ENCODE measurements at regions not wholly inside any gene's neighbourhood (a gene's known extent, or its start where the extent isn't known, plus 50 kb on each side); places are given as distances from the start of the nearest gene placed in this dataset.

GRCh38 chr4:20326460-20326859, 74.8 kb downstream of the SLIT2 start:
- no peak for TF ChIP-seq CTCF (IDR thresholded peaks at IDR 0.05)
- no peak for TF ChIP-seq POLR2A (IDR thresholded peaks at IDR 0.05)
- intact Hi-C loops (cut with DNase I), result no loop called here
- no peak for ATAC-seq

DNA sequence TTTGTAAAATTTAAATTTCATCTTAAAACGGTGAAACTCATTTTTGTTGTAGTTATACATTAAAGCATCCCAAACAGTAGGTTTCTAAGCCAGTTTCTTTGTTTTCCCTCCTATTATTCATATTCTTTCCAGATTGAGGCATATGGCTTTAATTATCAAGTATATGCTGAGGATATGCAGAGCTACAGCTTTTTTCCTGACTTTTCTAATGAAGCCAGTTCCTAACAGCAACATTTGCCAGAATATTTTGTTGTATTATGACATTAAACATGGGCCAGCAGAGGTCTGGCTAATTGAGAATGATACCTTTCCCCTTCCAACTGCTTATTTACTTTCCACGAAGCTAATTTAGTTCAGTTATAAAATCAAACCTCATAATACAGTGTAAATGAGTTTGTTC, 75.3 kb downstream of the SLIT2 start:
- ATAC-seq, result no peak
- Histone ChIP-seq H3K4me1 (no peaks in the 10 kb centered on the region), H3K9me3 (no peaks in the 10 kb centered on the region), H3K27me3 (no peaks in the 10 kb centered on the region), H3K27ac (no peak overlapping the region), H3K36me3 (replicated peaks in 1 of 2; ENCODE audit: insufficient read depth in 1 of 2, low read depth in 2 of 2) (no peaks in the 10 kb centered on the region), H3K4me3 (no peak overlapping the region)
- 36 to 54% methylated on average over 2 of the region's 2 CpGs for WGBS, 2 donors
- no peak for DNase-seq
- TF ChIP-seq POLR2A (IDR thresholded peaks at IDR 0.05), result no peak
- TF ChIP-seq CTCF (IDR thresholded peaks at IDR 0.05), result no peak
- intact Hi-C loops (cut with DNase I), result no loop called here

More at GRCh38 chr4:20326460-20326859, 74.8 kb downstream of the SLIT2 start:
- WGBS, 2 donors, result 61 to 80% methylated on average over 1 of the region's 1 CpG
- Histone ChIP-seq H3K4me3 (no peak overlapping the region), H3K9me3 (no peaks in the 10 kb centered on the region), H3K27me3 (no peaks in the 10 kb centered on the region), H3K27ac (no peak overlapping the region), H3K4me1 (no peaks in the 10 kb centered on the region), H3K36me3 (replicated peaks in 1 of 2; ENCODE audit: insufficient read depth in 1 of 2, low read depth in 2 of 2) (no peaks in the 10 kb centered on the region)
- no peak for DNase-seq

- 71 to 87% methylated on average over 2 of the region's 2 CpGs for WGBS, 2 donors
Measured at GRCh38 chr4:20327808-20328207, 76.1 kb downstream of the SLIT2 start.

GRCh38 chr4:20331642-20332041, 79.9 kb downstream of the SLIT2 start:
- TF ChIP-seq CTCF (IDR thresholded peaks at IDR 0.05), result no peak
- no peak for TF ChIP-seq POLR2A (IDR thresholded peaks at IDR 0.05)
- DNase-seq, result no peak
- intact Hi-C loops (cut with DNase I), result no loop called here
- Histone ChIP-seq H3K36me3 (replicated peaks in 1 of 2; ENCODE audit: insufficient read depth in 1 of 2, low read depth in 2 of 2) (no peaks in the 10 kb centered on the region), H3K4me1 (no peaks in the 10 kb centered on the region), H3K9me3 (no peaks in the 10 kb centered on the region), H3K4me3 (no peak overlapping the region), H3K27me3 (no peaks in the 10 kb centered on the region), H3K27ac (no peak overlapping the region)
- ATAC-seq, result no peak
- 66 to 82% methylated on average over 1 of the region's 1 CpG for WGBS, 2 donors

More at GRCh38 chr4:20327808-20328207, 76.1 kb downstream of the SLIT2 start:
- Histone ChIP-seq H3K27me3 (no peaks in the 10 kb centered on the region), H3K4me1 (no peaks in the 10 kb centered on the region), H3K36me3 (replicated peaks in 1 of 2; ENCODE audit: insufficient read depth in 1 of 2, low read depth in 2 of 2) (no peaks in the 10 kb centered on the region), H3K9me3 (no peaks in the 10 kb centered on the region), H3K4me3 (no peak overlapping the region), H3K27ac (no peak overlapping the region)
- intact Hi-C loops (cut with DNase I), result no loop called here
- DNase-seq, result no peak
- ATAC-seq, result no peak
- TF ChIP-seq POLR2A (IDR thresholded peaks at IDR 0.05) (no peak), CTCF (IDR thresholded peaks at IDR 0.05) (no peak)

DNA sequence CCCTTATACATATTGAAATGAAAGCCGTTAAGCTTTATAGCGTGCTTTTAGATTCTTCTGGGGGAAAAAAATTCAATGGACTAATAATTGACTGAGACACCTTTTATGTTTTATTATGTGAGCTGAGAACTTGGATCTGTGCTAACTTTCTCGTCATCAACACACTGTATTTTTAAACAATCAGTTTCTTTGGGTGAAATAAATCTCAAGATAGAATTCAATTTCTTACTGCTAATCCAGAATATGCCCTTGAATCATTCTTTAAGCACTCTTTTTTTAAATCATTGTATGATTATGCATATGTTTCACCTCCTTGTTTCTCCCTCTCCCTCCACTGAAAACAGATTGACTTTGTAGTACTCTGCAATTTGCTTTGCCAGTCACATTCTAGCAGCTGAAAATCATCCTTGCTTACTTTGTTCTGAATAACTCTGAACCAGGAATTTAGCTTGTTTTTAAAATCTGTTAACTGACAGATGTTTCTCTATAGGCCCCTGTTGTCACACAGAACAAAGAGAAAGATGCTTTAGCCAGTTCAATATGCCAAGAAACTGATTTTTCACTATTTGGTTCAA, 81.5 kb downstream of the SLIT2 start:
- ATAC-seq, result no peak
- WGBS, 2 donors, result 77 to 83% methylated on average over 3 of the region's 3 CpGs
- no peak overlapping the region for H3K4me3 ChIP-seq
- no peaks in the 10 kb centered on the region for H3K36me3 ChIP-seq (replicated peaks in 1 of 2; ENCODE audit: insufficient read depth in 1 of 2, low read depth in 2 of 2)
- intact Hi-C loops (cut with DNase I), result no loop called here
- DNase-seq, result no peak
- TF ChIP-seq POLR2A (IDR thresholded peaks at IDR 0.05), result no peak
- no peak for TF ChIP-seq CTCF (IDR thresholded peaks at IDR 0.05)
- H3K27me3 ChIP-seq, result no peaks in the 10 kb centered on the region
- no peak overlapping the region for H3K27ac ChIP-seq
- no peaks in the 10 kb centered on the region for H3K4me1 ChIP-seq
- no peaks in the 10 kb centered on the region for H3K9me3 ChIP-seq
